AG09319 (cell line): ENCODE measurements at regions not wholly inside any gene's neighbourhood (a gene's known extent, or its start where the extent isn't known, plus 50 kb on each side); places are given as distances from the start of the nearest gene placed in this dataset.

Experiments
- DNase-seq: peaks from one replicate; pipeline ENCODE4 v3.0.0-alpha.2; 2010; ENCODE audit warnings: low read depth; ENCODE audit errors: extremely low read depth
- CTCF ChIP-seq: IDR thresholded peaks from 2 replicates; pipeline ENCODE4 v1.5.1; 2011; ENCODE audit warnings: low read depth, mild to moderate bottlenecking, inconsistent platforms, low read length, moderate library complexity

GRCh38 chr10:28806488-28806941, 129.2 kb downstream of the BAMBI start:
- DNase-seq: no peak
- no peak for TF ChIP-seq CTCF

GRCh38 chr10:28806951-28807759, 129.8 kb downstream of the BAMBI start:
- TF ChIP-seq CTCF: no peak
- DNase-seq: no peak

DNA sequence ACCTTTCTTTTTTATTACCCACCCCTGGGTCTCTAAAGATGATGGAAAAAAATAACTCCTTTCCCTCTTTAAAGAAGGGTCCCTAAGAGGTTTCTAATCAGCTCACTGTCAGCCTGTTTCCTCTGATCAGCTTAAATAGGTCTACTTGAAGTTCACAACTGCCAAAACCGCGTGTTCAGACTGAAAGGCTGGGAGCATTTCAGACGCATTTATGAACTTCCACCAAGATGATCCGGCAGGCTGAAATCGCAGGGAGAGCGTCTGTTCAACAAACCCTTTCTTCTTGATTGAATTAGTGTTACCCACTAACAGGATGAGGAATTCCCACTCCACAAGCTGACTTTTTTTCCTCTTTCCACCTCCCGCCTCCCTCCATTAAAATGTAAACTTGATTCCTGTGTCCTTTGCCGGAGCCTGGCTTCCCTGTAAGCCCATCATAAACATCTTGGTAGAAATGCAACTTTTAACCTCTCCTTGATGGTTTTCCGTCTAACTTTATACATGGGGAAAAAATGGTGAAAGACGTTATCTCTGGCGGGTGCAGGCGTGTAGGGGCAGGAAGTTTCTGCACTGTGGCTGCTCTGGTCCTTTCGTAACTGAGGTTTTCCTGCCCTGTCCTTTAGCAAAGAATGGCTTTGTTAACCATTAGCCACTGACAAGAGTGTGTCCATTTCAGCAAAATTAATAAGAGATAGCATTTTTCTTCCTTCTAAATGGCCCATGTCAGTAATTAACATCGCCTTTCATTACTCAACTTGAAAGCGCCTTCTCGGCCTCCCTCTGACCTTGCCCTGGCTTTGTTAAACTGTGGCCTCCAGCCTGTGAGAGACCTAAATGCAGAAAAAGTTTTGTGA, 130.7 kb downstream of the BAMBI start:
- TF ChIP-seq CTCF: no peak
- DNase-seq: no peak

DNA sequence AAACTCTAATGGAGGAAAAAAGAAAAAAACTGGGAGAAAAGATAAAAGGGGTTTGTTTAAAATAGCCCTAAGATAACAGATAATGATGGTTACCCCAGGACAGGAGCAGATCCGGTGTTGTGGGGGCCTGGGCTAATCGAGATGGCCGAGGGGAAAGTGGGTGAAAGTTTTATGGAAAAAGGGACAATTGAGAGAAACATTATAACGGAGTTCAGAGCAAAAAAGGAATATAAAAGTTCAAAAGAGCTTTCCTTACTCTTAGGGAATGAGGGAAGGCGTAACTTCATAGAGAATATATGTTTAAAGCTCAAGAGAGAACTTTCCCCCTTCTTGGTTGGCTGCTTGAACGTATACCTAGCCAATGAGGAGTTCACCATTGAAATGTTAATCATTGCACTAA, 131.4 kb downstream of the BAMBI start:
- DNase-seq: no peak

DNA sequence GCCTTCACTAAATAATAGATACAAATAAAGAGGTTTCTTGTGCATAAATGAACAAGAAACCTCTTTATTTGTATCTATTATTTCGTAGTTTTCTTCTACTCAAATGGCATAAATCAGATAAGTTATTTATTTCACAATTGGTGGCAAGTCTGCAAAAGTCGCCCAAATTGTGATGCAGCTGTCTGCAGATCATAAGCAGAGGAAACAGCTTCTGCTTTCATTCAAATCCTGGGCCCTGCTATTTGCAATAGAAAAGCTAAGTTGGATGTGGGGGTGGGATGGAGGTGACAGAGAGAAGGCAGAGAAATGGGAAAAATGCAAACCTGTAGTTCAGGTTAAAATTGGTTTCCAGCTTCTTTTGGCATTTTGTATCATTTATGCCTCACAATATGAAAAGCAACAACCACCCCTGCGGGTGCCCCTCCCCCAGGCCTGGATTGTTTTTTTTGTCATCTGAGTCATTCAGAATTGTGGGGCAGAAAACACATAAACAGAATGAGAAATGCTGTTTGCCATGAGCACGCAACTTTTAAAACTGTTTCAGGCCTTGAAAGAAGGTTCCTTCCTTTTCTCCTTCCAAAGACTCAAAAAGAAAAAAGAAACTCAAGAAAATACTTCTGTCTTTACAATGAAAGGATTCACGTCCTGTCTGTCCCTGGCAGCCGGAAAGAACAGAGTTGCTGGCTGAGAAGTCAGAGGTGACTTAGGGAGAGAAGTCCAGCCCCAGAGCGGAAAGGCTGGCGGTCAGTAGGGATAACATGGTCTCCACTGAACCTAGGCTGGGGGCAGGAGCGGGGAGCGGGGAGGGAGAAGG, 132.9 kb downstream of the BAMBI start:
- DNase-seq: no peak
- no peak for TF ChIP-seq CTCF

More for the DNA sequence above, 131.4 kb downstream of the BAMBI start:
- TF ChIP-seq CTCF: no peak

GRCh38 chr10:28811639-28812349, 134.5 kb downstream of the BAMBI start:
- DNase-seq: no peak
- no peak for TF ChIP-seq CTCF
